Activated naive CD4-positive, alpha-beta T cell treated with anti-CD3 and anti-CD28 coated beads, Interleukin-2, amount 10 ng/mL, durations not matched to agents 7 days and 5 days (primary cell): ENCODE measurements at regions not wholly inside any gene's neighbourhood (a gene's known extent, or its start where the extent isn't known, plus 50 kb on each side); places are given as distances from the start of the nearest gene placed in this dataset.
"Not testable (repeated sequence)": the region's sequence is repeated elsewhere in the genome, so short reads cannot be mapped to it uniquely, and the experiment has no call there.

ENCODE experiments used
- CTCF ChIA-PET: fragments of 350-600 bp; sonication (Branson Sonifier 250); formaldehyde crosslinking; loops from one replicate; lab custom pipeline; 2021; ENCODE audit warnings: antibody characterized with exemption; lab: Charles Lee
- DNase-seq: peaks from one replicate; pipeline ENCODE4 v3.0.0-alpha.2; 2020
- H3K27ac Mint-ChIP-seq: one replicate; pipeline ENCODE4 v1.8.0; 2021; ENCODE audit warnings: mild to moderate bottlenecking, moderate library complexity, mixed read lengths
- H3K27me3 Mint-ChIP-seq: one replicate; pipeline ENCODE4 v1.8.0; 2021; ENCODE audit warnings: mild to moderate bottlenecking, mixed read lengths
- H3K36me3 Mint-ChIP-seq: one replicate; pipeline ENCODE4 v1.8.0; 2021; ENCODE audit warnings: mixed read lengths
- H3K4me1 Mint-ChIP-seq: one replicate; pipeline ENCODE4 v1.8.0; 2021; ENCODE audit warnings: mixed read lengths
- H3K4me3 Mint-ChIP-seq: one replicate; pipeline ENCODE4 v1.8.0; 2021; ENCODE audit warnings: mild to moderate bottlenecking, moderate library complexity, mixed read lengths
- H3K9me3 Mint-ChIP-seq: one replicate; pipeline ENCODE4 v1.8.0; 2021; ENCODE audit warnings: mixed read lengths

- H3K27me3 Mint-ChIP-seq, H3K36me3 Mint-ChIP-seq, H3K4me3 Mint-ChIP-seq, H3K4me1 Mint-ChIP-seq, CTCF ChIA-PET, H3K9me3 Mint-ChIP-seq, DNase-seq: not testable (repeated sequence)
- peak overlapping the region; percentile 49 for H3K27ac Mint-ChIP-seq
Measured at GRCh38 chr16:29094729-29095624, 110.1 kb downstream of the LAT start.

- H3K27ac Mint-ChIP-seq: peak overlapping the region; percentile 49
- H3K9me3 Mint-ChIP-seq, CTCF ChIA-PET, H3K4me1 Mint-ChIP-seq, H3K27me3 Mint-ChIP-seq, H3K36me3 Mint-ChIP-seq, DNase-seq, H3K4me3 Mint-ChIP-seq: not testable (repeated sequence)
Measured at GRCh38 chr16:29094325-29094724, 109.5 kb downstream of the LAT start.

- H3K27ac Mint-ChIP-seq, H3K36me3 Mint-ChIP-seq, H3K27me3 Mint-ChIP-seq, CTCF ChIA-PET, DNase-seq, H3K4me1 Mint-ChIP-seq, H3K9me3 Mint-ChIP-seq, H3K4me3 Mint-ChIP-seq: not testable (repeated sequence)
Measured at GRCh38 chr16:29089679-29090078, 104.8 kb downstream of the LAT start.

- CTCF ChIA-PET, H3K27me3 Mint-ChIP-seq, H3K4me1 Mint-ChIP-seq, H3K9me3 Mint-ChIP-seq, H3K4me3 Mint-ChIP-seq, H3K27ac Mint-ChIP-seq, DNase-seq, H3K36me3 Mint-ChIP-seq: not testable (repeated sequence)
Measured at GRCh38 chr16:29087673-29088072, 102.8 kb downstream of the LAT start.

GRCh38 chr16:29081829-29082639 lies 97.2 kb downstream of the LAT start:
- H3K36me3 Mint-ChIP-seq, H3K4me1 Mint-ChIP-seq, H3K9me3 Mint-ChIP-seq, H3K27me3 Mint-ChIP-seq, CTCF ChIA-PET: not testable (repeated sequence)
- peak; percentile 56 for DNase-seq
- peak overlapping the region; percentile 62 for H3K27ac Mint-ChIP-seq
- peak overlapping the region; percentile 79 for H3K4me3 Mint-ChIP-seq

- Mint-ChIP-seq H3K27ac (peak overlapping the region; percentile 95), H3K4me3 (peak overlapping the region; percentile 76), H3K4me1 (peaks cover 28% of the 10 kb centered on the region)
- H3K9me3 Mint-ChIP-seq, H3K27me3 Mint-ChIP-seq, H3K36me3 Mint-ChIP-seq: not testable (repeated sequence)
- CTCF ChIA-PET: interaction anchor here (1.2 kb wide), 1 partner anchor 88 kb away, joined by 5 read pairs; no protein-coding TSS in a partner anchor
- peak; percentile 48 for DNase-seq
Measured at GRCh38 chr16:29074554-29075402, 89.9 kb downstream of the LAT start.

GRCh38 chr16:29062235-29062634 lies 77.4 kb downstream of the LAT start:
- H3K27me3 Mint-ChIP-seq, H3K4me1 Mint-ChIP-seq, H3K36me3 Mint-ChIP-seq, DNase-seq, CTCF ChIA-PET, H3K27ac Mint-ChIP-seq, H3K9me3 Mint-ChIP-seq, H3K4me3 Mint-ChIP-seq: not testable (repeated sequence)

- H3K9me3 Mint-ChIP-seq, H3K27ac Mint-ChIP-seq, CTCF ChIA-PET, H3K4me1 Mint-ChIP-seq, H3K36me3 Mint-ChIP-seq, H3K4me3 Mint-ChIP-seq, H3K27me3 Mint-ChIP-seq, DNase-seq: not testable (repeated sequence)
Measured at GRCh38 chr16:29061467-29061921, 76.6 kb downstream of the LAT start.

- H3K27ac Mint-ChIP-seq, H3K4me3 Mint-ChIP-seq, H3K36me3 Mint-ChIP-seq, H3K9me3 Mint-ChIP-seq, H3K27me3 Mint-ChIP-seq, CTCF ChIA-PET, DNase-seq, H3K4me1 Mint-ChIP-seq: not testable (repeated sequence)
Measured at GRCh38 chr16:29060022-29060810, 75.4 kb downstream of the LAT start.

- H3K27ac Mint-ChIP-seq, H3K9me3 Mint-ChIP-seq, H3K4me1 Mint-ChIP-seq, H3K27me3 Mint-ChIP-seq, CTCF ChIA-PET, H3K4me3 Mint-ChIP-seq, H3K36me3 Mint-ChIP-seq, DNase-seq: not testable (repeated sequence)
Measured at GRCh38 chr16:29059575-29059974, 74.7 kb downstream of the LAT start.
